ENCODE measurements at regions not wholly inside any gene's neighbourhood (a gene's known extent, or its start where the extent isn't known, plus 50 kb on each side); places are given as distances from the start of the nearest gene placed in this dataset.

- Histone ChIP-seq H3K4me3 (no peak overlapping the region), H3K27me3 (ENCODE audit: low read depth) (no peaks in the 10 kb centered on the region), H3K36me3 (no peaks in the 10 kb centered on the region), H3K4me1 (no peaks in the 10 kb centered on the region), H3K27ac (no peak overlapping the region), H3K9me3 (no peaks in the 10 kb centered on the region)
- intact Hi-C loops (cut with DNase I) = no loop called here
- ATAC-seq (no peak), DNase-seq (no peak)
- TF ChIP-seq CTCF (IDR thresholded peaks at IDR 0.05) = no peak
Measured at GRCh38 chr4:151939670-151940069, 178.9 kb upstream of the GATB start.

- no peaks in the 10 kb centered on the region for H3K9me3 ChIP-seq
- no peak overlapping the region for H3K27ac ChIP-seq
- H3K4me1 ChIP-seq = no peaks in the 10 kb centered on the region
- no peaks in the 10 kb centered on the region for H3K36me3 ChIP-seq
- no peaks in the 10 kb centered on the region for H3K27me3 ChIP-seq (ENCODE audit: low read depth)
- no peak overlapping the region for H3K4me3 ChIP-seq
- ATAC-seq (no peak), DNase-seq (no peak)
- intact Hi-C loops (cut with DNase I) = no loop called here
- TF ChIP-seq CTCF (IDR thresholded peaks at IDR 0.05) = no peak
Measured at GRCh38 chr4:151935411-151935810, 174.6 kb upstream of the GATB start.

GRCh38 chr4:151934766-151935165, 174.0 kb upstream of the GATB start:
- intact Hi-C loops (cut with DNase I) = no loop called here
- no peaks in the 10 kb centered on the region for H3K36me3 ChIP-seq
- H3K9me3 ChIP-seq = no peaks in the 10 kb centered on the region
- no peak for TF ChIP-seq CTCF (IDR thresholded peaks at IDR 0.05)
- H3K27me3 ChIP-seq (ENCODE audit: low read depth) = no peaks in the 10 kb centered on the region
- H3K4me3 ChIP-seq = no peak overlapping the region
- no peak overlapping the region for H3K27ac ChIP-seq
- no peak for DNase-seq
- no peaks in the 10 kb centered on the region for H3K4me1 ChIP-seq
- ATAC-seq = no peak

GRCh38 chr4:151933122-151933827, 172.5 kb upstream of the GATB start:
- H3K36me3 ChIP-seq = no peaks in the 10 kb centered on the region
- no peak for ATAC-seq

GRCh38 chr4:151931563-151931962, 170.8 kb upstream of the GATB start:
- ATAC-seq = no peak
- Histone ChIP-seq H3K4me1 (no peaks in the 10 kb centered on the region), H3K27ac (no peak overlapping the region), H3K36me3 (no peaks in the 10 kb centered on the region), H3K27me3 (ENCODE audit: low read depth) (no peaks in the 10 kb centered on the region), H3K9me3 (no peaks in the 10 kb centered on the region), H3K4me3 (no peak overlapping the region)
- intact Hi-C loops (cut with DNase I) = no loop called here
- no peak for TF ChIP-seq CTCF (IDR thresholded peaks at IDR 0.05)
- DNase-seq = no peak

More at GRCh38 chr4:151933122-151933827, 172.5 kb upstream of the GATB start:
- no peaks in the 10 kb centered on the region for H3K9me3 ChIP-seq
- TF ChIP-seq CTCF (IDR thresholded peaks at IDR 0.05) = no peak
- intact Hi-C loops (cut with DNase I) = no loop called here
- no peaks in the 10 kb centered on the region for H3K27me3 ChIP-seq (ENCODE audit: low read depth)
- no peak overlapping the region for H3K27ac ChIP-seq
- DNase-seq = no peak
- no peak overlapping the region for H3K4me3 ChIP-seq
- no peaks in the 10 kb centered on the region for H3K4me1 ChIP-seq
